Fibroblast of skin of right biceps (primary cell): ENCODE measurements at regions not wholly inside any gene's neighbourhood (a gene's known extent, or its start where the extent isn't known, plus 50 kb on each side); places are given as distances from the start of the nearest gene placed in this dataset.

Experiments
- DNase-seq: peaks from one replicate; pipeline ENCODE4 v3.0.0-alpha.2; 2013

DNA sequence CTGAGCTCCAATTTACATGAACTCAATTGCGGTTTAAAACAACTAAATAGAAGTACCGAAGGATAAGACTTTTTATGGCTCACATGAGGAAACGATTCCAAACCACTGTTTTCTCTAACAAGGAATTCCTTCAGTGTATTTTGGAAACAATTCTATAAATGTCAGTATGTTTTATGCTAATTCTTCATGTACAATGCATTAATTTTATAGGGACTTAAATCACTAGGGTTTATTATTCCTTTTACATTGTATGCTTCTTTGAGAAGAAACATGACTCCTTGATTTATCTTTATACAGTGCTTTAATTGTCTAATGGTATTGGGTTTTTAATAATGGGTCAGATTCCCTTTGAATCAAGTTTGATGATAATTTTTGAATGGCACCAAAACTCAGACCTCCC is 566.8 kb downstream of the EPHA4 start:
- DNase-seq = no peak

GRCh38 chr2:221006084-221006483 is 566.0 kb downstream of the EPHA4 start:
- DNase-seq = no peak

DNA sequence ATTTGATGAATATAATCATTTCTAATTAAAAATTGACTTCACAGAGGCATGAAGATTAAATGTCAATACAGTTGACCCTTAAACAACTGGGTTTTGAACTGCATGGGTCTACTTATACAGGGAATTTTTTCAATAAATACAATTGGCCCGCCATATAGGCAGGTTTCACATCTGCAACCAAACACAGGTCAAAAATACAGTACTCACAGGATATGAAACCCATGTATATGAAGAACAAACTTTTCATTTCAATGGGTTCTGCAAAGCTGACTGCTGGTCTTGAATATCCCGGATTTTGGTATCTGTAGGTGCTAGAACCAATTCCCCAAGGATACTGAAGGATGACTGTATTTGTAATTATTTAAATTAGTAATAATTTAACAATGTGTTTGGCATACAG is 555.6 kb downstream of the EPHA4 start:
- no peak for DNase-seq

- DNase-seq = no peak
Measured at GRCh38 chr2:221018262-221018661, 553.8 kb downstream of the EPHA4 start.

- DNase-seq = no peak
Measured at GRCh38 chr2:221019668-221020067, 552.4 kb downstream of the EPHA4 start.

- DNase-seq = no peak
Measured at GRCh38 chr2:221022554-221022953, 549.5 kb downstream of the EPHA4 start.

GRCh38 chr2:221025398-221025797 is 546.7 kb downstream of the EPHA4 start:
- DNase-seq = no peak

GRCh38 chr2:221034026-221034701 is 537.9 kb downstream of the EPHA4 start:
- DNase-seq = no peak

DNA sequence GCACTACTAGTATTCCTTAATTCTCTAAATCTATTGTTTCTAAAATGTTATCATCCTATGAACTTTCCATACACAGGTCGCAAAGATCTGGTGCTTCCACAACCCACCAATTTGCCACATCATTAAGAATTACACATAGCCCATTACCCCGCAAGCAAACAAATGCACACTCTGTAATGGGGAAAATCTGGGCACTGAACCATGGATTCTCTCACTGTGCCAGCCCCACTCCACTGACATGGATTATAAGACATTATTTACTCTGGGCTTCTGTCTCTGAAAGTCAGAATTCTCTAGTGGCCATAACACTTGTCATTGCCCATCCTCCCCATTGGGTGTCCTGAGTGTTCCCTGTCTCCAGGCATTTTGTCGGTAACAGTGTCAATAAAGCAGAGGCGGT is 537.1 kb downstream of the EPHA4 start:
- no peak for DNase-seq

DNA sequence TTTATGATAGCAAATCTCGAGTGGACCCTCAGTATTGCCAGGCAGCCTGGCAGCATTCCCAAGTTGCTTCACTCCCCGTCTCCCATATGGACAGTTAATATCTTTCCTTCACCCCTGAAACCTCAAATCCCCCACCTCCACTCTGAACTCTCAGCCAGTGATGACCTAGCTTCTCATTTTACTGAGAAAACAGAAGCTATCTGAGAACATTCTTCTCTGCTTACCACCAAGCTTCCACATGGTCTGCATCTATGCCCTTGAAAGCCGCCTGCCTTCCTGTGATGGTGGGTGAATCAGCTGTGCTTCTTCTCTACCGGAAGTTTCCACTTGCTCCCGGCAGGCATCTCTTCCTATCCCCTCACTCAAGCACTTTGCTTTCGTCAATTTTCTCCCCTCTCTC is 529.2 kb downstream of the EPHA4 start:
- DNase-seq = no peak

DNA sequence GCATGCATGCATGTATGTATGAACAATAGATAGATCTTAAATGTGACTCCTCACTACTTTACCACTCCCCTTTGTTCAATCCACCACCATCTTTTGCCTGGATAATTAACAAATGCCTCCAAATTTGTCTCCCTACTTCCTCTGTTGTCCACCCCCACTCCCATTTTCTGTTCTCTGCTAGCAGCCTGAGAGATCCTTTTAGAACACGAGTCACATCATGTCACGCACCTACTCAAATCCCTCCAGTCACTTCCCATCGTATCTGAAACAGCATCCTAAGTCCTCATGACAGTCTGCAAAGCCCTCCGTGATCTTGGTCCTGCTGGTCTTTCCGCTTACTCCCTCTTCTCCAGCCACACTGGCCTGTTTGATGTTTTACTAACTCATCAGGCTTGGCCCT is 527.3 kb downstream of the EPHA4 start:
- no peak for DNase-seq

GRCh38 chr2:221050020-221050795 is 521.9 kb downstream of the EPHA4 start:
- DNase-seq = no peak

DNA sequence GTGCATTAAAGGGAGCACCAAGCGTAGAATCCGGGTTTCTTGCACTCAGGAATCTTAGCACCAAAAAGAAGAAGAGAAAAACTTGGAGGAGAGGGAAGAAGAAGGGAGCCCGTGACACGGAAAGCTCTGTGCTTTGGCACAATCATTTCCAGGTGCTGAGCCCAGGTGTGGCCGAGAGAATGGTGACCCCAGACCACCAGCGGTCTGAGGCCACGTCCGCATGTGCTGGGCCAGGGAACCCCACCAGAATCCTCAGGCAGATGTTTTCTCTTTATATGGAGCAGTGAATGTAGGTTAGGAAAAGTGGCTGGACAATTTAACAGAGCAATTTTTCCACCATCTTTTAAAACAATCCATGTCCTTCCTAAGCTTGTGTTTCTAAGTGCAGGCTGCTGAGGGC is 520.9 kb downstream of the EPHA4 start:
- DNase-seq = no peak

- DNase-seq = peak; percentile 10
Measured at GRCh38 chr2:221060376-221060775, 511.7 kb downstream of the EPHA4 start.

DNA sequence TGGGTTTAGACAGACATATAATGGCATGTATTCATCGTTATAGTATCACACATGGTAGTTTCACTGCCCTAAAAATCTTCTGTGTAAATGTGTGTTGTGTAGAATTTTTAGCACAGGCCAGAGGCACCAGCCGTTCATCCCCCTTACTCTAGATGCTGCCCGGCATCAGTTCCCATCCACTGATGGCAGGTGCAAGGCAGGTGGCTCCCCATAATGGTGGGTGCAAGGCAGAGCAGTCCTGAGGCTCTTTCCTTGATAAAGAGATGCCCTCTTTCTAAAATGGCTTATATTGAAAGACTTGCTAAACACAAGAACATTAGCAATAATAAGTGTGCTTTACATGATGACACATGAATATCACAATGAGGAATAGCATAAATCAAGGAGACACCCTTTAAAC is 508.5 kb downstream of the EPHA4 start:
- no peak for DNase-seq

GRCh38 chr2:221064058-221064854 is 507.8 kb downstream of the EPHA4 start:
- no peak for DNase-seq

DNA sequence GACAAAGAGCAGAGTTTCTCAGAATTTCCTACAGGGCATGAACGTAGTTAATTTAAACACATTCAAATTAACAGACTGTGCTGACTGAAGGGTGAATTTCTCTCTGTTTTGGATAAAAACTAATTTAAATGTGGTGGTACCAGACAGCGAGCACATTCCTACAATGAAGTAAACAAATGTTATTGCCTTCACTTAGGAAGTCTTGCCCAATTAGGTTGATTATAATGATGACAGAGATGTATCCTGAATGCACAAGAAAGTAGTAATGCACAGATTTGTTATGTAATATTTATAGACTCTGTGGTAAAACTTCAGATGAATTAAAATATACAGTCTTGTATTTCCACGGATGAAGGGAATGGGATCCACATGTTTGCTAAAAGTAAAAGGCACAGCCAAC is 507.2 kb downstream of the EPHA4 start:
- no peak for DNase-seq

DNA sequence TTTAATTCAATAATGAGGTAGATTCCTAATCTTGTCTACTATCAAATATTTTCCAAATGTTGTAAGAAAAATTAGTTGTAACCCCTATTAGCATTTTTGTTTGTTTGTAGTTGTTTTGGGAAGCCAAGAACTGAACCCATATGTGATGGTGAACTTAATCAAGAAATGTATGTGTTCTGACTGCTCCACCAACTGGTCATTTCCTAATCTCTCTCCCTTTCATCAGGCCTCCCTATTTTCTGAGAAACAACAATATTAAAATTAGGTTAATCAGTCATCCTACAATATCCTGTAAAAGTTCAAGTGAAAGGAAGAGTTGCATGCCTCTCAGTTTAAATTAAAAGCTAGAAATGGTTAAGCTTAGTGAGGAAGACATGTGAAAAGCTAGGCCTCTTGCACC is 504.0 kb downstream of the EPHA4 start:
- DNase-seq = no peak

DNA sequence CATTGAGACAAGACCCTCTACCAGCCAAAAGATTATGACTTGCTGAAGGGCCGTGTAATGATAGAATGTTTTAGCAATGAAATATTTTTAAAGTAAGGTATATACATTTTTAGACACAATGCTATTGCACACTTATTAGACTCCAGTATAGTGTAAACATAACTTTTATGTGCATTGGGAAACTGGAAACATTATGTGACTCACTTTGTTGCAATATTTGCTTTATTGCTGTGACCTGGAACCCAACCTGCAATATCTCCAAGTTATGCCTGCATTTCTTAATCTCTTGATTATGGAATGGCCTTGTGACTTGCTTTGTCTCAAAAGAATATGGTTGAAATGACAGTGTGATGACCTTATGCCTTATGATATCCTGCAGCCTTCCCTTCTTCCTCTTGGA is 502.0 kb downstream of the EPHA4 start:
- no peak for DNase-seq

DNA sequence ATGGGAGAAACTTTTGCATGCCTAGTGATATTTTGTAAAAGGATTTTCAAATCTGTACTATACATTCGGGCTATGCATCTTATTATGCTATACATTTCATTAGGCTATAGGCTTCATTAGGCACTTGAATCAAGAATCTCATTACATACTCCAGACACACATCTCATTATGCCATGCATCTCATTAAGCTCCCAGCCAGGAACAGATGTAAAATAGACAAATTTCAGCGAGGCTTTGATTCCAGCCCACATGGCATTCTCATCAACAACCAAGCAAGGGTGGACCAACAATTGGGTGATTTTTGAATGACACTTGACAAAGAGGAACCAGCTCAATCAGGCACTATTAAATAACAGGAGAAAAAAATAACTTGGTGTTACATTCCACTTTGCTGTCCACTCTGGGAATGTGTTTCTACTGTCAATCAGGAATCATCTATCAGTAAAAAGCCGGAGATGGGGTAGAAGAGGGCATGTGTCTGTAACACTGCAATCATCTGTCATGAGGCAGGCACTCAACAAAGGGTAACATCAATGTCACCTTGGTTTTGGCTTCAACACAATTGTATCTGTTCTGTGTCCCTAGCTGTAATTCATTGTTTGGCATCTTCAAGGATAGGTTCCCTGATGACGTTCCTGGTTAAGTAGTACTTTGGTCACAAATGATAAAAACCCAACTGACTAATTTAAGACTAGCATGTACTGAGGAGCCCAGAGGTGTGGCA is 498.6 kb downstream of the EPHA4 start:
- no peak for DNase-seq

DNA sequence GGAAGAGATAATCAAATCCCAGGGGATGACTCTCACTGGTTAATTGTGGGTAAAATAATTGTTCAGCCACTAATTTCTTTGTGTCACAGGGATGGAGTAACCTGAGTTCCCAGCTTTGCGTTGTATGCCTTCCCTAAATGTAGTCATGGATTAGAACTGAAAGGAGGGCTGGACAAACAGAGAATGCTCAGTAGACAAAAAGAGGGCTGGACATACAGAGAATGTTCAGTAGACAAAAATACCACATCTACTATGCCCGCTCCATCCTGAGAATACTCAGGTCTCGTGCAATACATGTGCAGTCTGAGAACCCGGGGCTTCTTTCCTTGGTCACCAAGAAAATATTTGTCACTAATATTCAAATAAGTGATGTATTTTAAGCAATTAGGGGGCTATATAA is 497.9 kb downstream of the EPHA4 start:
- no peak for DNase-seq

DNA sequence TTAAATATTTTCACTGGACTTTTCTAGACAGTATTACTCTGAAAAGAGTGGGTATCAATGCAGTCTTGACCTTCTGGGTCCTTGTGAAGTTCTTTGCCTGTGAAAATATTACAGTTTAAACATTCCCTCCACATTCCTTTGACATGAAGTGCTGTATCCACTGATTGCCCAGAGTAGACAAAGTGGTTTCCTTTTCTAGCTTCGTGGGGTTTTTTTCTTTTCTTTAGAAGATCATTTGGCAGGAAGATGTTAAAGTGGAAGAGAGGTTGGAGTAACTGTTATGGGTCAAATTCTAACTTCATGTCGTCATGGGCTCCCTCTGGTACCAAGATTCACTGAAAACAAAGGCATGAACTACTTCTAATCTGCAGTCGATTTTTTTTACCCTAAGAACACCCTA is 496.9 kb downstream of the EPHA4 start:
- peak; percentile 79 for DNase-seq

DNA sequence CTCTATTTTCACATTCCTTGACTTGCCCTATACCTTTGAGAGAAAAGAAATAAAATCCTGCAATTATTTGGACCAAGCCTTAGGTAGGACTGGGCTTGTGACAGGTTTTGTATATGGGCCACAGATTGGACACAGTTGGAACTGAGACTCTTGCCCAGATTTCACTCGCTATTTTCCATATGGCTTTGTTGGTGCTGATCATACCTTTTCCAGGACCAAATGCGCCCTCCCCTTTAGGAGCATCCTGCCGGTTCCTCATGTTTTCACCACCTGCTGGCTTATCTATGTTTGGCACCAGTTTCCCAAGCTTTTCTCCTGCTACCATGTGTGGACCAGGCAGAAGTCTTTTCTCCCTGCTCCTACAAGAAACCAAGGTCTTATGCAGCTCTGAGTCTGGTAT is 494.9 kb downstream of the EPHA4 start:
- DNase-seq = no peak
